IPS-NIHi11 (cell line): ENCODE measurements at regions not wholly inside any gene's neighbourhood (a gene's known extent, or its start where the extent isn't known, plus 50 kb on each side); places are given as distances from the start of the nearest gene placed in this dataset.

Experiments
- DNase-seq: peaks from one replicate; pipeline ENCODE4 v3.0.0; 2012; ENCODE audit warnings: mixed read lengths, low spot score

GRCh38 chr1:209428241-209428921 lies 155.1 kb upstream of the CAMK1G start:
- DNase-seq: peak; percentile 77

GRCh38 chr1:209429611-209430010 lies 153.9 kb upstream of the CAMK1G start:
- no peak for DNase-seq

GRCh38 chr1:209430107-209430506 lies 153.4 kb upstream of the CAMK1G start:
- DNase-seq: no peak

GRCh38 chr1:209430821-209431259 lies 152.7 kb upstream of the CAMK1G start:
- no peak for DNase-seq

GRCh38 chr1:209431402-209431801 lies 152.1 kb upstream of the CAMK1G start:
- no peak for DNase-seq

- no peak for DNase-seq
Measured at GRCh38 chr1:209431813-209432442, 151.6 kb upstream of the CAMK1G start.

GRCh38 chr1:209432443-209432825 lies 151.1 kb upstream of the CAMK1G start:
- no peak for DNase-seq

- DNase-seq: no peak
Measured at GRCh38 chr1:209433649-209434031, 149.9 kb upstream of the CAMK1G start.

- no peak for DNase-seq
Measured at GRCh38 chr1:209434066-209434465, 149.4 kb upstream of the CAMK1G start.

- no peak for DNase-seq
Measured at GRCh38 chr1:209434631-209435217, 148.8 kb upstream of the CAMK1G start.

GRCh38 chr1:209435654-209436566 lies 147.6 kb upstream of the CAMK1G start:
- peak; percentile 90 for DNase-seq

GRCh38 chr1:209439828-209440227 lies 143.7 kb upstream of the CAMK1G start:
- no peak for DNase-seq

GRCh38 chr1:209443361-209443931 lies 140.1 kb upstream of the CAMK1G start:
- no peak for DNase-seq

- no peak for DNase-seq
Measured at GRCh38 chr1:209443975-209444651, 139.4 kb upstream of the CAMK1G start.

- DNase-seq: no peak
Measured at GRCh38 chr1:209444961-209445360, 138.6 kb upstream of the CAMK1G start.

GRCh38 chr1:209445576-209445975 lies 137.9 kb upstream of the CAMK1G start:
- no peak for DNase-seq

- no peak for DNase-seq
Measured at GRCh38 chr1:209446356-209446755, 137.2 kb upstream of the CAMK1G start.

GRCh38 chr1:209454340-209454994 lies 129.0 kb upstream of the CAMK1G start:
- DNase-seq: no peak

- DNase-seq: no peak
Measured at GRCh38 chr1:209455145-209455544, 128.4 kb upstream of the CAMK1G start.

GRCh38 chr1:209455661-209456358 lies 127.7 kb upstream of the CAMK1G start:
- no peak for DNase-seq
